Stomach (tissue), 8 donors: ENCODE measurements at regions not wholly inside any gene's neighbourhood (a gene's known extent, or its start where the extent isn't known, plus 50 kb on each side); places are given as distances from the start of the nearest gene placed in this dataset.

Source experiments
- DNase-seq, 2 donors: peaks; one replicate each; pipeline versions ENCODE4 v3.0.0 to v3.0.0-alpha.2; 2013 to 2019
- H3K27ac ChIP-seq, 5 donors: fragments of 200-600 bp in 4 of 5; sonication (generic) in 4 of 5; one replicate each; pipeline ENCODE4 v1.5.1; 2013 to 2019; ENCODE audit warnings: mild to moderate bottlenecking in 1 of 5, moderate library complexity in 1 of 5
- H3K27me3 ChIP-seq, 3 donors: fragments of 200-600 bp; sonication (generic); one replicate each; pipeline ENCODE4 v1.5.1; 2017 to 2019; ENCODE audit warnings: mixed run types in 1 of 3
- H3K36me3 ChIP-seq, 4 donors: fragments of 200-600 bp; sonication (generic); 1 replicate in 3 of 4; 2 replicates in 1 of 4; pipeline ENCODE4 v1.5.1; 2016 to 2019
- H3K4me1 ChIP-seq, 4 donors: fragments of 200-600 bp; sonication (generic); one replicate each; pipeline ENCODE4 v1.5.1; 2016 to 2019
- H3K4me3 ChIP-seq, 4 donors: fragments of 200-600 bp; sonication (generic) in 3 of 4; one replicate each; pipeline ENCODE4 v1.5.1; 2016 to 2019; ENCODE audit warnings: mild to moderate bottlenecking in 1 of 4
- H3K9me3 ChIP-seq, 4 donors: fragments of 200-600 bp; sonication (generic); one replicate each; pipeline ENCODE4 v1.5.1; 2016 to 2019
- EP300 ChIP-seq: sonication (generic); formaldehyde crosslinking; IDR thresholded peaks from one replicate; pipeline ENCODE4 v1.6.1; 2017; ENCODE audit warnings: antibody characterized with exemption
- POLR2A ChIP-seq, 4 donors: fragments of 450-650 bp; IDR thresholded peaks; one replicate each; pipeline ENCODE4 v1.6.1; 2016; ENCODE audit warnings: antibody characterized with exemption in 4 of 4, control low read depth in 2 of 4, mild to moderate bottlenecking in 1 of 4, moderate library complexity in 1 of 4
- POLR2AphosphoS5 ChIP-seq, 3 donors: sonication (generic); formaldehyde crosslinking; IDR thresholded peaks; one replicate each; pipeline ENCODE4 v1.6.1; 2016; ENCODE audit warnings: antibody characterized with exemption in 3 of 3
- WGBS, 5 donors: extraction: QIAGEN DNeasy Blood & Tissue Kit in 3 of 5; methylation state at CpG; one replicate each; pipeline versions ENCODE4 v1.1.5 to v1.1.7; 2013 to 2018; 5-methylcytosine and 5-hydroxymethylcytosine counted together
- intact Hi-C: fragments of 100-400 bp; cut with DNase I; formaldehyde crosslinking; loops from one replicate; pipeline ENCODE4 v1.15.1; 2023; ENCODE audit warnings: low total_unique reads
- TF ChIP-seq, protein P1 (sequence below), 7 experiments: fragments of 450-650 bp in 4 of 7; fragments of 200-600 bp in 3 of 7; sonication (generic) in 3 of 7; IDR thresholded peaks; one replicate each; pipeline ENCODE4 v1.5.1; 2016 to 2019; ENCODE audit warnings: antibody characterized with exemption in 7 of 7, control low read depth in 2 of 7, mild to moderate bottlenecking in 1 of 7
- donor health status: healthy with polysubstance abuse.
- donor health status: Bipolar disorder and iron deficiency.
- donor health status: healthy.

DNA sequence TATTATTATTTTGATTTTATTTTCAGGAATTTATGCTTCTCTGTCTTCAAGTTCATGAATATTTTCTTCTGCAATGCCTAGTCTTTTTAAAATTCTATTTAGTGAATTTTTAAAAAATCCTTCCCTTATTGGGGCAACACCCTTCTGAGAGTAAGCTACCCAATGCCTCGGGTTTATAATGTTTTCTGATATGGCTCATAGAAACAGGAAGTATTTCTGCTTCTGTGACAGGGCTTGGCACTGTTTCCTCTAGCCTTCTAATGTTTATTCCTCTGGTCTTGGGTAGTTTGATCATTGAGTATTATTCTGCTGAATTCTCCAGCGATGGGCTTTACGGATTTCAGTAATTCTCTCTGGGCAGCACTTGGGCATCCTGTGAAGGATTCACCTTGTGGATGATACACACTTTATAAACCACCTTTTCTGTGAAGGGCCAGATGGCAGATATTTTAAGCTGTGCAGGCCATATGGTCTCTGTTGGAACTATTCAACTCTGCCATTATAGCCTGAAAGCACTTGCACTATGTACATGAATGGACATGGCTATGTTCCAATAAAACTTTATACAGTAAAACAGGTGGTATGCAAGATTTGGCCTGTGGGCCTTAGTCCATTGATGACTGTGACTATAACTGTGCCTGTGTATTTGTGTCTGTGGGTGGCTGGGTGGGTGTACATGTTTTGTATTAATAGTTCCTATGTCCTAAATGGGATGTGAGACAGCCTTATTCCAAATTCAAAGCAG is 95.9 kb upstream of the FAT1 start:
- TF ChIP-seq POLR2A (IDR thresholded peaks at IDR 0.05): no peak
- TF ChIP-seq POLR2AphosphoS5 (IDR thresholded peaks at IDR 0.05): no peak
- no peak for TF ChIP-seq EP300
- TF ChIP-seq, protein P1, sequence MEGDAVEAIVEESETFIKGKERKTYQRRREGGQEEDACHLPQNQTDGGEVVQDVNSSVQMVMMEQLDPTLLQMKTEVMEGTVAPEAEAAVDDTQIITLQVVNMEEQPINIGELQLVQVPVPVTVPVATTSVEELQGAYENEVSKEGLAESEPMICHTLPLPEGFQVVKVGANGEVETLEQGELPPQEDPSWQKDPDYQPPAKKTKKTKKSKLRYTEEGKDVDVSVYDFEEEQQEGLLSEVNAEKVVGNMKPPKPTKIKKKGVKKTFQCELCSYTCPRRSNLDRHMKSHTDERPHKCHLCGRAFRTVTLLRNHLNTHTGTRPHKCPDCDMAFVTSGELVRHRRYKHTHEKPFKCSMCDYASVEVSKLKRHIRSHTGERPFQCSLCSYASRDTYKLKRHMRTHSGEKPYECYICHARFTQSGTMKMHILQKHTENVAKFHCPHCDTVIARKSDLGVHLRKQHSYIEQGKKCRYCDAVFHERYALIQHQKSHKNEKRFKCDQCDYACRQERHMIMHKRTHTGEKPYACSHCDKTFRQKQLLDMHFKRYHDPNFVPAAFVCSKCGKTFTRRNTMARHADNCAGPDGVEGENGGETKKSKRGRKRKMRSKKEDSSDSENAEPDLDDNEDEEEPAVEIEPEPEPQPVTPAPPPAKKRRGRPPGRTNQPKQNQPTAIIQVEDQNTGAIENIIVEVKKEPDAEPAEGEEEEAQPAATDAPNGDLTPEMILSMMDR (IDR thresholded peaks at IDR 0.05): no peak
- Histone ChIP-seq H3K4me3 (no peak overlapping the region), H3K36me3 (no peaks in the 10 kb centered on the region), H3K4me1 (peaks cover 0 to 6% (median 0%) of the 10 kb centered on the region in 4 donors), H3K27ac (no peak overlapping the region), H3K9me3 (no peaks in the 10 kb centered on the region), H3K27me3 (no peaks in the 10 kb centered on the region)
- intact Hi-C loops: no loop called here
- no peak for DNase-seq
- 61 to 72% (median 65%) methylated on average over 3 of the region's 3 CpGs for WGBS, 5 donors

DNA sequence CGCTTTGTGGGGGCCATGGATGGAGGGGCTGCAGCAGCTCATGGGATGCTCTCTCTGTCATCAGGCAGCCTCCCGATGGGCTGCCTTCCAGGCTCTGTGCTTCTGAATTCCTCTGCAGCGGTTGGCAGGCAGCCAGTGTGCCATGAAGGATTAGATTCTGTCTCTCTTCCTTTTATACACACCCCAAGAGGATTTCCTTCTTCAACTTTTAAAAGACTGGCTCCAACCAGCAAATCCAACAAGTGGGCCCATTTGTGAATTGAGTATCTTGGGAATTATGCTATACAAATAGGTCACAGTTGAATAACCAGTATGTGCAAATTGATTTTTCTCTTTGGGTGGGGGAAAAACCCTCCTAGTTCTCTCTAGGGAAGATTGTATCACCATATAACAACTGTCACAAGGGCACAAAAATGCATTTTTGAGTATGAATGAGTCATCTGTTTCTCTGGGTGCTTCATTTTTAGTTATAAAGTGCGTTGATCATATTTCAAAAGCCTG is 96.8 kb upstream of the FAT1 start:
- Histone ChIP-seq H3K36me3 (no peaks in the 10 kb centered on the region), H3K27ac (no peak overlapping the region), H3K4me3 (no peak overlapping the region), H3K4me1 (peaks cover 0 to 6% (median 0%) of the 10 kb centered on the region in 4 donors), H3K9me3 (no peaks in the 10 kb centered on the region), H3K27me3 (no peaks in the 10 kb centered on the region)
- peak in 1 of 2 donors; percentile 82 for DNase-seq
- 49 to 71% (median 60%) methylated on average over 4 of the region's 4 CpGs for WGBS, 5 donors
- TF ChIP-seq POLR2AphosphoS5 (IDR thresholded peaks at IDR 0.05): no peak
- TF ChIP-seq, protein P1 (IDR thresholded peaks at IDR 0.05): no peak
- no peak for TF ChIP-seq POLR2A (IDR thresholded peaks at IDR 0.05)
- no peak for TF ChIP-seq EP300
- intact Hi-C loops: no loop called here

DNA sequence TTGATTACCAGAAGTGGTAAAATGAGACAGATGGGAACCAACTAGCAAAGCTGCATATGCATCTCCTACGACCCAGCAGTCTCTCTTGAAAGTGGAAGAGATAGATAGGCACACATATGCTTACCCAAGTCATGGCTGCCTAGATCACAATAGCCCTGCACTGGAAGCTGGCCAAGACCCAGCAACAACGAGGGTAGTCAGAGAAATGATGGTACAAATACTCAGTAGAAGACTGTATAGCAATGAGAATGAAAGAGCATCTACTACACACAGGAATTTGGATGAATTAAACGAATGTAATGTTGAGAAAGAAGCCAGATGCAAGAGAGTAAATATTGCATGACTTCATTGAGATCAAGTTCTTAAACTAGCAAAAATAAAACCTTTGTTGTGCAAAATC is 100.3 kb upstream of the FAT1 start:
- WGBS, 5 donors: 22 to 33% (median 30%) methylated on average over 3 of the region's 3 CpGs
- Histone ChIP-seq H3K4me3 (no peak overlapping the region), H3K4me1 (peaks cover 0 to 6% (median 0%) of the 10 kb centered on the region in 4 donors), H3K27ac (no peak overlapping the region), H3K9me3 (no peaks in the 10 kb centered on the region), H3K36me3 (no peaks in the 10 kb centered on the region), H3K27me3 (no peaks in the 10 kb centered on the region)
- TF ChIP-seq EP300: no peak
- TF ChIP-seq POLR2AphosphoS5 (IDR thresholded peaks at IDR 0.05): no peak
- TF ChIP-seq, protein P1 (IDR thresholded peaks at IDR 0.05): no peak
- TF ChIP-seq POLR2A (IDR thresholded peaks at IDR 0.05): no peak
- peak in 1 of 2 donors; percentile 17 for DNase-seq
- intact Hi-C loops: no loop called here

DNA sequence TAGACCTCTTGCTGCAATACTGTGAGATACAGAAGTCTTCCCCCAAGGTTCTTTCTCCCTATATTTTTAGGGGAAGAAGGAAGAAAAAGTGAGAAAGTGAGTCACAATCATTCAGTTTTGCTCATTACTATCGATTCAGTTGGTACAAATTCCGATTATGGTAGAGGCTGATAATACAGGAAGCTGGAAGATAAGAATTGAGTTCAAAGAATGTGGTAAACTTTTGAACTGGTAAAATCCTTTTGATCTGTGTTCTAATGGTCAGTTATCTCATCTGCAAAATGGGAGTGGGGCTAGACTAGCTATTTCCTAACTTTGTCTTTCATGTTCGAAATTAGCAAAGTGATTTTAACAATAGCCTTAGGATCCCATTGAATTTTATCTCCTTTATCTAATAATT is 101.4 kb upstream of the FAT1 start:
- no peak overlapping the region for H3K4me3 ChIP-seq
- 26 to 58% (median 39%) methylated on average over 3 of the region's 3 CpGs for WGBS, 5 donors
- TF ChIP-seq POLR2A (IDR thresholded peaks at IDR 0.05): no peak
- TF ChIP-seq EP300: no peak
- TF ChIP-seq, protein P1 (IDR thresholded peaks at IDR 0.05): no peak
- no peak for TF ChIP-seq POLR2AphosphoS5 (IDR thresholded peaks at IDR 0.05)
- H3K27ac ChIP-seq: no peak overlapping the region
- H3K36me3 ChIP-seq: no peaks in the 10 kb centered on the region
- H3K9me3 ChIP-seq: no peaks in the 10 kb centered on the region
- peaks cover 0 to 6% (median 0%) of the 10 kb centered on the region in 4 donors for H3K4me1 ChIP-seq
- intact Hi-C loops: no loop called here
- H3K27me3 ChIP-seq: no peaks in the 10 kb centered on the region
- DNase-seq: no peak
